ENCODE measurements at regions not wholly inside any gene's neighbourhood (a gene's known extent, or its start where the extent isn't known, plus 50 kb on each side); places are given as distances from the start of the nearest gene placed in this dataset.

DNA sequence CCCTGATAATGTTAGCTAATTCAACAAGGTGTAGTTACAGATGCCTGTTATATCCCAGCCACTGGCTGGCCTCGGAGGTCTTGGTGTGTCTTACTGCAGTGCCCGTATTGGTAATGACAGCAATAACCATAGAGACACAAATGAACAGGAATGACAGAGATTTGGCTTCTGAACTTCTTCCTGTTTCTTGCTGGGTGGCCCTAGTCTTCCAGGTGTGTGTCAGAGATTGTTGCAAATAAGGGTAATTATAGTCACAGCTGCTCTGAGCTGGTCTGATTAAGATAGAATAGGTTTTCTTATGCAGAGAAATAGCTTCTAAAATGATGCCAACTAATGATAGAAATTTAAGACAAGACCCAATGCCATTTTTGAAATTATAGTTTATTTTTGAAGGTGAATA is 64.1 kb upstream of the MAD2L1 start:
- H3K4me1 ChIP-seq (ENCODE audit: insufficient read depth, low read length): no peaks in the 10 kb centered on the region
- H3K27ac ChIP-seq (ENCODE audit: low read depth, low read length): no peak overlapping the region
- H3K9me3 ChIP-seq (ENCODE audit: low read length): no peaks in the 10 kb centered on the region
- H3K9ac ChIP-seq (ENCODE audit: low read length): no peak overlapping the region
- H3K4me3 ChIP-seq (ENCODE audit: low read depth in 1 of 2, low read length in 2 of 2): no peak overlapping the region
- no peaks in the 10 kb centered on the region for H3K27me3 ChIP-seq (ENCODE audit: control insufficient read depth in 1 of 2, insufficient read depth in 2 of 2, low read length in 2 of 2)
- H3K36me3 ChIP-seq (ENCODE audit: insufficient read depth, low read length): no peaks in the 10 kb centered on the region

All from muscle layer of colon (tissue), 2 donors.